Spleen (tissue), 11 donors: ENCODE measurements at regions not wholly inside any gene's neighbourhood (a gene's known extent, or its start where the extent isn't known, plus 50 kb on each side); places are given as distances from the start of the nearest gene placed in this dataset.

ENCODE experiments used
- DNase-seq: peaks from one replicate; pipeline ENCODE4 v3.0.0-alpha.2; 2020
- H3K27ac ChIP-seq, 8 donors: fragments of 200-600 bp; sonication (generic) in 7 of 8; 1 replicate in 4 of 8; 2 replicates in 4 of 8; pipeline versions ENCODE4 v1.5.0 to v1.8.0; 2016 to 2021; ENCODE audit warnings: inconsistent platforms in 4 of 8, mild to moderate bottlenecking in 4 of 8, moderate library complexity in 1 of 8
- H3K27me3 ChIP-seq, 7 donors: fragments of 200-600 bp; sonication (generic) in 6 of 7; replicated peaks in 1 of 7; 1 replicate in 4 of 7; 2 replicates in 3 of 7; pipeline versions ENCODE4 v1.5.0 to v1.8.0; 2016 to 2021; ENCODE audit warnings: inconsistent platforms in 3 of 7, mild to moderate bottlenecking in 1 of 7
- H3K36me3 ChIP-seq, 6 donors: fragments of 200-600 bp; sonication (generic) in 5 of 6; 1 replicate in 4 of 6; 2 replicates in 2 of 6; pipeline versions ENCODE4 v1.5.0 to v1.8.0; 2016 to 2021; ENCODE audit warnings: inconsistent platforms in 2 of 6
- H3K4me1 ChIP-seq, 6 donors: fragments of 200-600 bp; sonication (generic) in 5 of 6; 1 replicate in 3 of 6; 2 replicates in 3 of 6; pipeline versions ENCODE4 v1.5.0 to v1.8.0; 2016 to 2021; ENCODE audit warnings: inconsistent platforms in 3 of 6
- H3K4me3 ChIP-seq, 8 donors: fragments of 200-600 bp; sonication (generic) in 7 of 8; 1 replicate in 4 of 8; 2 replicates in 4 of 8; pipeline versions ENCODE4 v1.5.0 to v1.8.0; 2016 to 2021; ENCODE audit warnings: inconsistent platforms in 4 of 8, mild to moderate bottlenecking in 4 of 8, moderate library complexity in 2 of 8
- H3K9me3 ChIP-seq, 8 donors: fragments of 200-600 bp; sonication (generic) in 7 of 8; 1 replicate in 4 of 8; 2 replicates in 4 of 8; pipeline versions ENCODE4 v1.5.0 to v1.8.0; 2016 to 2021; ENCODE audit warnings: inconsistent platforms in 4 of 8
- CTCF ChIP-seq, 11 experiments: fragments of 200-600 bp in 7 of 11; fragments of 450-650 bp in 4 of 11; sonication (generic) in 4 of 11; IDR thresholded peaks in 8 of 11; conservative IDR thresholded peaks in 3 of 11; 1 replicate in 7 of 11; 2 replicates in 4 of 11; pipeline versions ENCODE4 v1.4.0 to v1.8.0; 2016 to 2021; ENCODE audit warnings: antibody characterized with exemption in 11 of 11, inconsistent platforms in 4 of 11, mild to moderate bottlenecking in 1 of 11
- POLR2A ChIP-seq, 3 donors: fragments of 450-650 bp; IDR thresholded peaks; one replicate each; pipeline ENCODE4 v1.5.1; 2017; ENCODE audit warnings: antibody characterized with exemption in 3 of 3, mild to moderate bottlenecking in 1 of 3
- POLR2AphosphoS5 ChIP-seq, 3 donors: sonication (generic); formaldehyde crosslinking; IDR thresholded peaks; one replicate each; pipeline ENCODE4 v1.5.1; 2017; ENCODE audit warnings: antibody characterized with exemption in 3 of 3
- WGBS, 5 donors: extraction: QIAGEN DNeasy Blood & Tissue Kit in 3 of 5; methylation state at CpG; one replicate each; pipeline versions ENCODE4 v1.1.5 to v1.1.7; 2013 to 2018; 5-methylcytosine and 5-hydroxymethylcytosine counted together
- intact Hi-C: fragments of 100-400 bp; cut with DNase I; formaldehyde crosslinking; loops from one replicate; pipeline ENCODE4 v1.15.0; 2023; ENCODE audit warnings: low total_unique reads
- donor health status: healthy with polysubstance abuse.
- donor health status: DM: no; HTN: no; CAD: no; lungs with moderate emphysema.
- donor health status: DM: no; HTN: no; CAD: no.
- donor health status: Bipolar disorder and iron deficiency.
- donor health status: healthy.
- donor health status: DM: no; HTN: no; CAD: no.
- donor health status: DM: yes; HTN: yes; CAD: no.

DNA sequence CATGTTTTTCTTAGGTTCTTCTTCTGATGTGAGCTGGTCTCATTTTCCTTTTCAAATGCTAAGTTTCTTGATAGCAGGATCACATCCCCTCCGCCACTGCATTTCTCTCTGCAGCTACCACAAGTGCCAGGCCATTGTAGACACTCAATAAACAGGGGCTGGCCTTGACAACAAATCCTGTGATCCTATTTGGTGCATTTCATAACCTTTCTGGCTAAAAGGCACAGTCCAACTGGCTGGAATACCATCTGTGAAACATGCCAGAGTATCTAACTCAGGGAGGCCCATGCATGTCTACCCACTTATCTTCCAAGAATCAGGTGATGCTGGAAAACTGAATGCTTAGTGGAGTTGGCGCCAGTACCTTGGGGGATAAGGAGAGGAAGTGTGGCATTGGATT lies 85.2 kb upstream of the NR2F2 start:
- no peak for DNase-seq
- H3K27ac ChIP-seq, result no peak overlapping the region
- no peaks in the 10 kb centered on the region for H3K4me1 ChIP-seq
- intact Hi-C loops, result no loop called here
- 82 to 98% (median 94%) methylated on average over 2 of the region's 2 CpGs for WGBS, 5 donors
- no peak for TF ChIP-seq POLR2AphosphoS5 (IDR thresholded peaks at IDR 0.05)
- no peak for TF ChIP-seq POLR2A (IDR thresholded peaks at IDR 0.05)
- TF ChIP-seq CTCF (IDR thresholded peaks at IDR 0.05 in 8 of 11, conservative IDR thresholded peaks at IDR 0.05 in 3 of 11), result no peak
- H3K36me3 ChIP-seq, result no peaks in the 10 kb centered on the region
- no peak overlapping the region for H3K4me3 ChIP-seq
- H3K27me3 ChIP-seq, result no peaks in the 10 kb centered on the region
- peaks cover 0 to 18% (median 0%) of the 10 kb centered on the region in 8 donors for H3K9me3 ChIP-seq

- no peak for TF ChIP-seq CTCF (IDR thresholded peaks at IDR 0.05 in 8 of 11, conservative IDR thresholded peaks at IDR 0.05 in 3 of 11)
- no peak for TF ChIP-seq POLR2AphosphoS5 (IDR thresholded peaks at IDR 0.05)
- no peaks in the 10 kb centered on the region for H3K4me1 ChIP-seq
- WGBS, 5 donors, result 77 to 89% (median 83%) methylated on average over 4 of the region's 4 CpGs
Observed at GRCh38 chr15:96246057-96246456, 84.4 kb upstream of the NR2F2 start.

GRCh38 chr15:96247621-96248305 lies 82.7 kb upstream of the NR2F2 start:
- TF ChIP-seq CTCF (IDR thresholded peaks at IDR 0.05 in 8 of 11, conservative IDR thresholded peaks at IDR 0.05 in 3 of 11) (no peak), POLR2AphosphoS5 (IDR thresholded peaks at IDR 0.05) (no peak), POLR2A (IDR thresholded peaks at IDR 0.05) (no peak)
- WGBS, 5 donors, result 84 to 91% (median 87%) methylated on average over 2 of the region's 2 CpGs
- Histone ChIP-seq H3K27ac (no peak overlapping the region), H3K9me3 (peaks cover 0 to 18% (median 0%) of the 10 kb centered on the region in 8 donors), H3K4me3 (no peak overlapping the region), H3K27me3 (no peaks in the 10 kb centered on the region), H3K36me3 (peaks cover 0 to 10% (median 0%) of the 10 kb centered on the region in 6 donors), H3K4me1 (no peaks in the 10 kb centered on the region)
- no peak for DNase-seq
- intact Hi-C loops, result no loop called here

More at GRCh38 chr15:96246057-96246456, 84.4 kb upstream of the NR2F2 start:
- H3K27ac ChIP-seq, result no peak overlapping the region
- DNase-seq, result no peak
- H3K9me3 ChIP-seq, result peaks cover 0 to 18% (median 0%) of the 10 kb centered on the region in 8 donors
- no peaks in the 10 kb centered on the region for H3K27me3 ChIP-seq
- intact Hi-C loops, result no loop called here
- no peak overlapping the region for H3K4me3 ChIP-seq
- H3K36me3 ChIP-seq, result peaks cover 0 to 2% (median 0%) of the 10 kb centered on the region in 6 donors

DNA sequence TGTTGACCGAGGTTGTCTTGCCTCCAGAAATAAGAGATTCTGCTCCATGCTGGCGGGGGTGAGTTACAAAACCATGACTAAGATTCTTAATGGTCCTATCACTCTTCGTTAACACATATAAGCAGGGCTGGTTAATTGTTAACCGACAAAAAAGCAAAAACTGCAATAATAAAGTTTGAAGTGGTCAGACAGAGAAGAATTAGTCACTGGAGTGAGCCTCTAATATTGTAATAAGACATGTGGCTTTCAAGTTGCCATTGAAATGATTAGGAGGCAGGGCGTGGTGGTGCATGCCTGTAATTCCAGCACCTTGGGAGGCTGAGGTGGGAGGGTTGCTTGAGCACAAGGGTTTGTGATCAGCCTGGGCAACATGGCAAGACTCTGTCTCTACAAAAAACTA lies 78.4 kb upstream of the NR2F2 start:
- H3K4me3 ChIP-seq, result no peak overlapping the region
- TF ChIP-seq CTCF (IDR thresholded peaks at IDR 0.05 in 8 of 11, conservative IDR thresholded peaks at IDR 0.05 in 3 of 11) (no peak), POLR2A (IDR thresholded peaks at IDR 0.05) (no peak), POLR2AphosphoS5 (IDR thresholded peaks at IDR 0.05) (no peak)
- H3K9me3 ChIP-seq, result peaks cover 0 to 7% (median 0%) of the 10 kb centered on the region in 8 donors
- intact Hi-C loops, result no loop called here
- no peak for DNase-seq
- WGBS, 5 donors, result 86 to 96% (median 91%) methylated on average over 5 of the region's 5 CpGs
- no peaks in the 10 kb centered on the region for H3K4me1 ChIP-seq
- no peak overlapping the region for H3K27ac ChIP-seq
- peaks cover 0 to 24% (median 0%) of the 10 kb centered on the region in 6 donors for H3K36me3 ChIP-seq
- H3K27me3 ChIP-seq, result no peaks in the 10 kb centered on the region
